HG03469 (cell line): ENCODE measurements at regions not wholly inside any gene's neighbourhood (a gene's known extent, or its start where the extent isn't known, plus 50 kb on each side); places are given as distances from the start of the nearest gene placed in this dataset.
"Not testable (repeated sequence)": the region's sequence is repeated elsewhere in the genome, so short reads cannot be mapped to it uniquely, and the experiment has no call there.

Source experiments
- ATAC-seq: cut with Tn5 transposase; IDR thresholded peaks from one replicate; pipeline ENCODE4 v1.9.1; 2021; ENCODE audit warnings: mild to moderate bottlenecking, moderate library complexity, moderate number of reproducible peaks; ENCODE audit not compliant: unreplicated experiment

DNA sequence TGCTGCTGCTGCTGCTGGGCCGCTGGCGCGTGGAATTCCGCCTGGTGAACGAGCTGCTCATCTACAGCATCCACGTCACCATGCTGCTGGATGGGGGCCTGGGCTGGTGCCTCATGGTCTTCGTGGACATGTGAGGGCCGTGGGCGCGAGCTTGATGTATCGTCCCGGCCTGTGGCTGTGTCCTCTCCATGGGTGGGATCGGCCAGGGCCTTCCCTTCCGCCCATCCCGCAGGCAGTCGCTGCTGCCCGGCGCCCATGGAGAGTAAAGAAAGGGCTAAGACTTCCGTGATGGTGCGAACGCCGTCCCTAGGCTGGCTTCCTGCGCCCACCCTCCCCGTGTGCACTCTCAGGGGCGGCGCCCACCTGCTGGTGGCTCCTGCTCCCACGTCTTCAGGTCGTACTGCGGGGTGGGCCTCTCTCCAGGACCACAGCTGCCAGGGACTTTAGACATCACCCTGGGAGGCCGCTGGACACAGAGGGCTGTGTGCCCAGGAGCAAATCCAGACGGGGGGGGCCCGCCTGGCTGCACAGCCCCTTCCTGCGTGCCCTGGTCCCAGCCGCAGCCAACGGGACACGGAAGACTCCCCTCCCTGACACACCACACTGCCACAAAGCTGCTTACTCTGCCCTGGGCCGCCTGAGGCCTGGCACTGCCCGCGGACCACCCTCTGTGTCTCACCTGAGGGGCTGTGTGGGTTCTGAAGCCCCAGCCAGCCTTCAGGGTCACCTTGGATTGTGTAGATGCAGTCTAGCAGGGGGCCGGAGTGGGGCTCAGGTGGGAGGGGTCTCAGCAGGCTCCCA lies 167.5 kb downstream of the SEPTIN7 start:
- no peak for ATAC-seq

DNA sequence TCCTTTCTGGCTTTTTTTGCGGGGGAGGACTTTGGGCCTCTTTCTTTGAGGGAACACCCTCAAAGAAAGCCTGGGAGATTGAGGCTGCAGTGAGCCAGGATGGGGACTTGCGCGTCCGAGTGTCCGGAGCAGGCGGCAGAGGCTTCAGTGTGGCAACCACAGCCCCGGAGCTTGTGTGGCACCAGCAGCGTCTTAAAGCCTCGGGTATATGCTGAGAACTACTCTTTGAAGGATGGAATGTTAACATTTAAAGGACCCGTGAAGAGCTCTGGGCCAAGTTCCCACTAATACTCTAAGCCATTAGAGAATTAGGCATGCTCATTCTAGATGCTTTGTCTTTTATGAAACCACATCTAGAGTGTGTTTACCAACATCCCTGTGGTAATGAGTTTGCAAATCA lies 168.2 kb downstream of the SEPTIN7 start:
- no peak for ATAC-seq

DNA sequence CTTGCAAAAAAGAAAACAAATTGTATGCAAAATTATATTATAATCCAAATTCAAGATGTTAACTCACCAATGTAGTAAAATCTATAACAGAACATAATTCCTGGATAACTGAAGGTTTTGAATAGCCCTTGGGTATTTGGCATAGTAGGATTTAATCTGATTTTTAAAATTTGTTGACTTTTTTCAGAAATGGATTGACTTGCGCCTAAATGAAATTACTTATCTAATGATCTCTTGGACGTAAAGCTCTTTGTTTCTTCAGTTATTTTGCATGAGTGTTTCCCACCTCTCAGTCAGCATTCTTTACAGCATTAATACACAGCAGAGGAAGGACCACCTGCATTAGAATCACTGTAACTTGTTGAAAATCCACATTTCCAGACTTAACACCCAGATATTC lies 169.6 kb downstream of the SEPTIN7 start:
- ATAC-seq = no peak

DNA sequence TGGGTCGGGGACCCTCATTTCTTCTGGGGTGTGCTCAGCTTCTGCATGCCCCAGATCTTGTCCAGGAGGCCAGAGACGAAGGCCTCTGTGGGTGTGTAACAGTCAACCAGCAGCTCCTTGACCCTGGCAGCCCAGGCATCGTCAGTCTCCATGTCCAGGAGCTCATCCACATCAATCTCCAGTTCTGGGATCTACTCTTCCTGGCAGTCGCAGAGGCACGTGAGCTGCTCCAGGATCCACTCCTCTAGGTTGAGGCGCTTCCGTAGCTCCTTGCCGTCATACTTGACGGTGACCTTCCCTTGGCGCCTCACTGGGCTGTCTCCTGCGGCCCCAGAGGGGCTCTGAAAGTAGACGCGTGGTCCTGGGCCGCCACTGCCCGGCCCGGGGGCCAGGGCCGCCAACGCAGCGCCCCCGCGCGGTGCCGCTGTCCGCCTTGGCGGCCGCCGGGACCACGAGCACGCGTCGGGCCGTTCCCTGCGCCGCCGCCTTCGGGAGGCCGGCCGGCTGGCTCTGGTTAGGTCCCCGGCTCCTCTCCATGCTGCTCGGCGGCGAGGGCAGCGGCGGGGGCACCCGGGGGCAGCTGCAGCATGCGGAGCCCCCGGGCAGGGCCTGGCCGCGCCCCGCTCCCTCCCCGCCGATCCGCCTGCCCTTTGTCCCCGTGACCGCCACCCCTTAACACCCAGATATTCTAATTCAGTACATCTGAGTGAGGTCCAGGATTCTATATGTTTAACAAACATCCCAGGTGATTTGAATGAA lies 170.5 kb downstream of the SEPTIN7 start:
- no peak for ATAC-seq

DNA sequence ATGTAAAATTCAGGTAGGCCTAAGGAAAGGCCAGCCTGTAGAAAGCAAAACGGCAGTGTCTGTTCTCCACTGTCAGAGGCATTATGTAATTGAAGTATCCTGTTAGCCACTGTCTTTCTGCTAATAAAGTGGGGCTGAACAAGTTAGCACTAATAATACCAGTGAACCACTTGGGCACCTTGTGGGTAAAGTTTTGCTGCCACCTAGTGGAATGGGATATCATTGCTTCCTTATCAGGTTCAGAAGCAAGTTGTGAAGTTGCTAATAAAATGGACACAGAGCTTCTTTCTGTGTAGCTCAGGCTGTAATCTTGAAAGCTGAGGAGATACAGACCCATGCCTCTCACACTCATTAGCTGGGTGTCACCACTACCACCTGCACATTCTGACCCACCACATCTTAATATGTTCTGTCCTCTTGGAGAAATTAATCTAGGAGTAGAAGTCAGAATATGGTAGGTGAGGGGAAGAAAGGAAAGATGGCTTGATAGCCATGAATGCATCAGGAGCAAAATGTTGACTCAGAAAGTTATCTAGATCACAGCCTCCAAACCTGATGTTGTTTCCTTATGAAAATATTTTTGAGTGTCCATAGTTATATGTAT lies 175.1 kb downstream of the SEPTIN7 start:
- peak; percentile 74 for ATAC-seq

DNA sequence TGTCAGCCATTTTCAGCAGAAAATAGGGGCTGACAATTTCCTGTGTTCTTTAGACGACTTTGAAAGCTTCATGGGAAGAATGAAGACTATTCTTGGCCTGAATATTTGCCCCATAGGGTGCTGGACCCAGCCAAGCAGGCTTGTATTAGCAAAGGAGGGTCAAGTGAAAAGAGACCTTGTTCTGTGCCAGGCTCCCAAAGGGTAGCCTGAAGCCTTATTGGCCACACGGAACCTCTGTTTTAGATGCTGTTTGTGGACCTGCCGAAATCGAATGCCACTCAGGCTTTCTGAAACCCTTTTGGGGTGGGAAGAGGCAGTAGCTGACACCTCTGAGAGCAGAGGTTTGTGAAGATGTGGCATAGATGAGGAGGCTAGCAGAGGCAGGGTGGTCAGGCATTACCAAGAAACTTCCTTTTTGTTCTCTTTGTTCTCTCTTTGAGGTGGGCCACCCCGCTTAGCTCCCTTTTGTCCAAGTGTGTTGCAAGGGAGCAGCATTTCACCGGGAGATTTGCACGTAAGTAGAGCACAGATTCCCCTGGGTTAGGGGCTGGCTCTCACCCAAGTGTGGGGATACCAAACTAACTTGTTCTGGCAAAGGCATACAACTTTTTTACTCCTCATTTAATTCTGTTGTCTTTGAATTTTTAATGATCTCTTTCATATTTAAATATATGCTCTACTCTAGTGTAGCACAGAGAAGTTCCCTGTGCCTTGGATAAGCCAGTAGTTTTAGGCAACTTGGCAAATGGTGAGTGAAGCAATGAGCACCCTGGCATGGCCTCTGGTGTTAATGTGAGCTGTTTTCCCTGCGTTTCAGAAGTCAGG lies 174.0 kb upstream of the EEPD1 start:
- not testable (repeated sequence) for ATAC-seq

DNA sequence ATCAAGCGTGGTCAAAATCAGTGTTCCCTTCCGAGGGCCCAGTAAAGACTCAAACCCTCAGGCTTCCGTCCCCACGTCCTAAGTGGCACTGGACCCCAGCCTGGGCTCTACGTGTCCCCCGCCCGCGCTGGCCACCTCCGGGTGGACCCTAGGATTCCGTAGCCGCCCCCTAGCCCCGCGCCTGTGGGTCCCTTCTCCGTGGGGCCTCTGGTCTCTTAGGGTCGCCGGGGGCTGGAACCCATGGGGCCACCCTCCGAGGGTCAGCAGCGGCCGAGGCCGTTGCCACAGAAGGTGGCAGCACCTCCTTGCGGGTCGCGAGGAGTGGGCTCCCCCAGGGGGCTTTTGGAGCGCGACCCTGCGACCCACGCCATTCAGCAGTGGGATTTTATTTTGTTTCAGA lies 170.5 kb upstream of the EEPD1 start:
- ATAC-seq = no peak

DNA sequence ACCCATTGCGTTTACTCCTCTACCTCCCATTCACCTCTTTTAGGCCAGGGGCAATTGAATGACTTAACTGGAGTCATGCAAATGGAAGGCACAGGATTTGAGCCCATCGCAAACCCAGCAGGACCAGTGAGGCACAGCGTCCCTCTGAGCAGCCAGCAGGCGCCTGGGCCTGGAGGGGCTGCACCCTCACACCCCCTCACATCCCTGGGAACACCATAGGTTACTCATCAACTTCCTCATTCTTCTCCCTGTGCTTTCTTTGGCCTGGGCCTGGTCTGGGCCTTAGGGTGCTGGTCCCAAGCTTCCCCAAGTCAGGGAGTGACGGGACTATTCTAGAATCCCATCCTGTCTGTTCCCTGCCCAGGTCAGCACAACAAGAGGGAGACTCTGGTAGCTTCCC lies 169.4 kb upstream of the EEPD1 start:
- no peak for ATAC-seq

DNA sequence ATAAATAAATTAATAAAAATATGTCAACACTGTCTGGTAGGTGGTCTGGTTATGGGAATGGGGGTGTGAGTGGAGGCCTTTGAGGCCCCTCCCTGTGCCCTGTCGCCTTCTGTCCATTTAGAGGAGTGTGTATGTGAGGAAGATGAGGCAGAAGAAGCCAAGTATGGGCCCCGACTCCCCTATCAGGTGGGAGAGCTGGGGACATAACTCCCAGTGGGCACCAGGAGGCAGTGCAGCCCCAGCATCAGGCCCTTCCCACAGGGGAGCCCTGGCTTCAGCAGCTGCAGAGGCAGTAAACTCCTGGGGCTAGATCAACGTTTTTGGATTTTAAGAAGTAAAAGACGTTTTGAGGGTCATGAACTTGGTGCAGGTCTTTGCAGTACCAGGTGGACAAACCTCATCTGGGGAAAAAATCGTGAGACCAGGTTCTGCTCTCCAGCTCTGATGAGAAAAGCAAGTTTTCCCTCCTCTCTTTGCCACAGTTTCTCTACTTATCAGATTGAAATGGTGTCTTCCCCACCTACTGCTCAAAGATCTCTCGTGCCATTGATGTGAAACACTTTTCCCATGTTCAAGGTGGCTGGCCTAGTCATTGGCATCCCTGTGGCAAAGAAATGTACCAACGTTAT lies 167.8 kb upstream of the EEPD1 start:
- peak; percentile 84 for ATAC-seq

DNA sequence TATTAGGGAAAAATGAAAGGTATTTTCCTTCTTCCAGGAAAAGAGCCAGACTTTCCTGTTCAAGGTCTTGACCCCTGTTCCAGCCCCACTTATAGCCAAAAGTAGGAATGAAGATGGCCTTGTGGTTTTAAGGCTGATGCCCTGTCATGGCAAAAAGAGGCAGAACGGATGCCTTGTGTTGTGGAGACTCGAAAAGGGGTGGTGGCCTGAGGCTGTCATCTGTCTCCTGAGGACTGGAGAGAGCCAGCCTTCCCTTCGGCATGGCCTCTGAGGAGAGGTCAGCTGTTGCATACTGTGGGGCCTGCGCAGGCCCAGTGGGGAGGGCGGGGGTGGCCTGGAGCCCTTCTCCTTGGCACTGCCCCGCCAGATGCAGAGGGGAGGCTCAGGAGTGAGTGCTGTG lies 166.0 kb upstream of the EEPD1 start:
- no peak for ATAC-seq

DNA sequence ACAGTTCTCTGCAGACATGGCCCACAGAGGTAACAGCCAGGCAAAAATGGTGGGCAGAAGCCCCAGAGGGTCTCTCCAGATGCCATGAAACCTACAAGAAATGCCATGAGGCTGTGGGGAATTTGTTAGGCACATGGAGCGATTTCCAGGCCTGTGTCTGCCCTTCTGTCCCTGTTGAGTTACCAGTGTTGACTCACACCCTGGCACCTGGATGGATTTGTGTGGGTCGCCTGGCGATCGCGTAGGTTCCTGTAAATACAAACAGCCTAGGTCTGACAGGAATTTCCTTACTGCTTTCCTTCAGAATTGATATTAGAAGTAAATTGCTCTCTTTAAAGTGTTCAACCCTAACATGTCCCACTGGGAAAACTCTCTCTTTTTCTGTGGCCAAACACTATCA lies 164.9 kb upstream of the EEPD1 start:
- no peak for ATAC-seq

DNA sequence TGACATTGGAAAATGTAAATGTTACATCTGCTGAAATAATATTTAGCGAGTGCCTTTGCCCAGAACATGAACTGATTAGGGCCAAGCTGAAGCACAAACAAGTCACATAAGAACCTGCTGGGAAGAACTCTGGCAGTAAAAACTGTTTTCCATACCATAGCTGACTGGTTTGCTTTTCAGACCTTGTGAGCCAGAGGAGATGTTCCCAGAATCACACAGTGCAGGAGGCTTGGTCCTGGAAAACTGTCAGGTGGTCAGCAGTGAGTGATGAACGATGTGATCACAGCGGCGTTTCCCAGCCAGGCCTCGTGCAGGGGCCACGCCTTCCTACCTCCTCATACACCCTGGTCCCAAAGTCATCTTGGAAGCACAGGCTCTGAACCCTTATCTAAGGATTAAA lies 164.2 kb upstream of the EEPD1 start:
- ATAC-seq = no peak

DNA sequence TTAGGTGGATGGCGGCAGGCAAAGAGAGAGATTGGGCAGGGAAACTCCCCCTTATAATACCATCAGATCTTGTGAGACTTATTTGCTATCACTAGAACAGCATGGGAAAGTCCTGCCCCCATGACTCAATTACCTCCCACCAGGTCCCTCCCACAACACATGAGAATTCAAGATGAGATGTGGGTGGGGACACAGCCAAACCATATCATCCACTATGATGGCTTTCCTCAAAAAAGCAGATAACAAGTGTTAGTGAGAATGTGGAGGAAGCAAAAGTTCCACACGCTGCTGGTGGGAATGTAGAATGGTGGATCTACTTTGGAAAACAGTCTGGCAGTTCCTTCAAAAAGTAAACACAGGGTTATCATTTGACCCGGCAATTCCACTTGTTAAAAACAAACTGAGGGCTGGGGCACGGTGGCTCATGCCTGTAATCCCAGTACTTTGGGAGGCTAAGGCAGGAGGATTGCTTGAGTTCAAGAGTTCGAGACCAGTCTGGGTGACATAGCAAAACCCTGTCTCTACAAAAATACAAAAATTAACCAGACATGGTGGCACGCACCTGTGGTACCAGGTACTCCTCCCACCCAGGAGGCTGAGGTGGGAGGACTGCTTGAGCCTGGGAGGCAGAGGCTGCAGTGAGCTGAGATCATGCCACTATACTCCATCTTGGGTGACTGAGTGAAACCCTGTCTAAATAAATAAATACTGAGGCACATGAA lies 161.4 kb upstream of the EEPD1 start:
- no peak for ATAC-seq

DNA sequence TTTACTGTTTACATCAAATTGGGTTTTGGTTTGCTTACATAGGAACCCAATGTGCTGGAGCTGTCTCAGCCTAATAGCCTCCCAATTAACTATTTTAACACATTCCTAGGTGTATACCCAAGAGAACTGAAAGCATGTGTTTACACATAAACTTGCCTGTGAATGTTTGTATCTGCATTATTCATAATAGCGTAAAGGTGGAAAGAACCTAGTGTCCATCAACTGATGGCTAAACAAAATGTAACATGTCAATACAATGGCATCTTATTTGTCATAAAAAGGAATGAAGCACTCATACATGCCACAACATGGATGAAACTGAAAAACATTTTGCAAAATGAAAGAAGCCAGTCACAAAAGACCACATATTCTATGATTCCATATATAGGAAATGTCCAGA lies 160.6 kb upstream of the EEPD1 start:
- no peak for ATAC-seq

DNA sequence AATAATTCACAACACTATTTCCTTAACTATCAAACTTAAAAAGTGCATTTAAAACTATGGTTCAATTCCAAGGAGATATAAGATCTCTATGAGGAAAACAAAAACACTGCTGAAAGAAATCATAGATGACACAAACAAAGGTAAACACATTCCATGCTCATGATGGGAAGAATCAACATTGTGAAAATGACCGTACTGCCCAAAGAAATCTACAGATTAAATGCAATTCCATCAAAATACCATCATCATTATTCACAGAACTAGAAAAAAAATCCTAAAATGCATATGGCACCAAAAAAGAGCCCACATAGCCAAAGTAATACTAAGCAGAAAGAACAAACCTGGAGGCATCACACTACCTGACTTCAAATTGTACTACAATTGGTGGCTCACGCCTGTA lies 159.9 kb upstream of the EEPD1 start:
- ATAC-seq = no peak

DNA sequence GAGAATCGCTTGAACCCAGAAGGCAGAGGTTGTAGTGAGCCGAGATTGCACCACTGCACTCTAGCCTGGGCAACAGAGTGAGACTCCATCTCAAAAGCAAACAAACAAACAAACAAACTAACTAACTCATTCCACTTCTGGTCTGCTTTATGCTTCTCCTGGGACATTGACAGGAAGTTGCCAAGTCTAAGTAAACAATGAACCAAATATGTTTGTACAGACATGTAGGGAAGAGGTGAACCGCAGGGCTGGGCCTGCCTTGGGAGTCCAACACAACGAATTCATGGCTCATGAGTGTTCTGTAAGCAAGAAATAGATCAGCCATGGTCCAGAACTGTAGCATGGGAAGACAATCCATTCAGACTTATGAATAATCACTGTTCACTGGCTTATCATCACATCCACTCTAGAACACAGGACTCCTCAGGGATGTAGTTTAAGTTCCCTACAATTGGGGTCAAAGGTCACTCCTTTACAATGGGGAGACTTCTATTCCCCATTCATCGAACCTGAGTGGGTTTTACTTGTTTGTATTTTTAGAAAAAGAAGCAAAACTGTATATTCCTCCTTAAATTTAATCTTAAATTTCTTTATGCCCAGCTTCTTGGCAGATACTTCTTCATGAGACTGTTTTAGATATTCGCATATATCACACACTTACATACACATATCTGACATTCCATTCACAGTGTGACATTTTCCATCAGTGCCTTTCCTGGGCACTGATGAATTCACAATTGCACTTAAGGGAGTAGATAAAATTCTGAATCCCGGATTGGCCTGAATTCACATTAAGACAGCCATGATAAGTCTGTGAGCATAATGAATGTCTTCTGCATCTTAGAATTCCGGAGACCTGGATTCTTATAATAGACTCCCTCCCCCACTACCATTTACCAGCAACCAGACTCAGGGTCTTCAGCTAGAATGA lies 159.1 kb upstream of the EEPD1 start:
- ATAC-seq = no peak

DNA sequence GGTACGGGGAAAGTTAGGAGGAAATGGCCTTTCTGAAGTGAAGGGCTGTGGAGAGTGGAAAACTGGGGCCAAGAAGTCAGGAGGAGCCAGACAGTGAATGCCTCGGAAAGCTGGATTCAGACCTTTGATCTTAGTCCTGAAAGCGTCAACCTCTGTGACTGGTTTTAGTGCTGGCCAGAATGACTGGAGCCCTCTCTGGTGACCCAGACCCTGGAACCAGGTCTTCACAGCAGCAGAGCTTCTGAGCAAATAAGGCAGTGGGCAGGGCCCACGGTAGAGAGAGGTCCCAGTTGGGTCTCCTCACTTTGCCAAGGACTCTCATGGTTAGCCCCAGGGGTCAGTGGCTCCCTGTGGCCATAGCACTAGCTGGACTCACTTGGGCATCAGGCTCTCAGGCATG lies 157.7 kb upstream of the EEPD1 start:
- no peak for ATAC-seq

DNA sequence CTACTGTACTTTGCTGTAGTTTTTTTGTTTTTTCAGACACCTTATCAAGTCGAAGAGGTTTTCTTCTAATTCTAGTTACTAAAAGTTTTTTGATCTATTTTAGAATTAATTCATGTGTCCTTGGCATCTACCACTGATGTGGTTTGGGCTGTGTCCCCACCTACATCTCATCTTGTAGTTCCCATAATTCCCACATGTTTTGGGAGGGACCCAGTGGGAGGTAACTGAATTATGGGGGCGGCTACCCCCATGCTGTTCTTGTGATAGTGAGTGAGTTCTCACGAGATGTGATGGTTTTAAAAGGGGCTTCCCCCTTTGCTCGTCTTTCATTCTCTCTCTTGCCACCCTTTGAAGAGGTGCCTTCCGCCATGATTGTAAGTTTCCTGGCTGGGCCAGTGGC lies 154.6 kb upstream of the EEPD1 start:
- ATAC-seq = no peak

DNA sequence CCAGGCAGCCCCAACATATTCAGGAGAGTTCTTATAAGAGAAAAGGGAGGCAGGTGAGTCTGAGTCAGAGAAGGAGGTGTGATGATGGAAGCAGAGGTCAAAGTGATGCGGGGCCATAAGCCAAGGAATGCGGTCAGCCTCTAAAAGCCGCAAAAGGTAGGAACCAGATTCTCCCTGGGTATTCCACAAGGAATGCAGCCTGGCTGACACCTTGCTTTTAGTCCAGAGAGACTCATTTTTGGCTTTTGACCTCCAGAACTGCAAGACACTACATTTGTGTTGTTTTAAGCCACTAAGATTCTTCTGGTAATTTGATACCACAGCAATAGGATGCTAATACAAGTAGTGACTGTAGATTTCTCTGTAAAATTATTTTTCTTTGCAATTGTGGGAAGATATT lies 151.5 kb upstream of the EEPD1 start:
- no peak for ATAC-seq
